HG03095 (cell line): ENCODE measurements at regions not wholly inside any gene's neighbourhood (a gene's known extent, or its start where the extent isn't known, plus 50 kb on each side); places are given as distances from the start of the nearest gene placed in this dataset.
"Not testable (repeated sequence)": the region's sequence is repeated elsewhere in the genome, so short reads cannot be mapped to it uniquely, and the experiment has no call there.

ENCODE experiments used
- ATAC-seq: cut with Tn5 transposase; IDR thresholded peaks from one replicate; pipeline ENCODE4 v1.9.1; 2021; ENCODE audit warnings: moderate library complexity; ENCODE audit not compliant: unreplicated experiment

DNA sequence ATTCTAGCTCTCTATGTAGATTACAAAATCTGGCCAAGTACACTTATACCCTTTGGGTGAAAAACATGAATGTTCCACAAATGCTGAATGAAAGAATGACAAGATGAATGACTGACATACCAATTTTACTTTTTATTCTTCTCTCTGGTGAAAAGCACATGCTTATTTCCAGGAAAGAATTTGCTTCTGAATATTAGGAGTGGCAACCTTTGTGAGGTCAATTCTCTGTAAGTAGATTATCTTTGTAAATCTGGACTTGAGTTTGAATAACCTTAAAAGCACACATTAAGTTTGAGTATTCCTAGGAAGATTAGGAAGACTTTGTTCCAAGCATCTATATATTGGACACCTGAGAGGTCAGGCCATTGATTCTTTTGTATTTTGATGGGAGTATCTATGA, 78.1 kb upstream of the P2RY1 start:
- ATAC-seq = no peak

DNA sequence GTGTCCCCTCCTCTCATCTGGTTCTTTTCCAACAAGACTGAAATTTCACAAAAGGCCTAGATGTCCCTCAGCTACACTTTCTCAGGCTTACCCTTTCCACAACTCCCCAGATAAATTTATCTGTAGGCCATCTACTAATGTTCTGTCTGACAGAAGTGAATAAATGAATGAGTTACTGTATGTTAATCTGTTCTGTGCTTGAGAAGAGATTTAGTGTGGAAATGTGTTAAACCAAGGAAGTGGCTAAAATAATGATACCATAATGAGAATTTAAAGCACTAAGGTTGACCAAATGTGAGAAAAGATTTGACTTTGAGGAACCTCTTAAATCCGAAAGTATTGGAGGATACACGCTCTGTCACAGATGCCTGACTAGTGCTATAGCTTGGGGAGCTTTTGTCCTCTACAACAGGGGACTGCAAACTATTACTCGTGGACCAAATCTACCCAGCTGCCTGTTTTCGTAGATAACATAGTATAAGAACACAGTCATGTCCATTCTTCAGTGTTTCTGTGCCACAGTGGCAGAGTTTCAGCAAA, 74.8 kb upstream of the P2RY1 start:
- peak; percentile 82 for ATAC-seq

DNA sequence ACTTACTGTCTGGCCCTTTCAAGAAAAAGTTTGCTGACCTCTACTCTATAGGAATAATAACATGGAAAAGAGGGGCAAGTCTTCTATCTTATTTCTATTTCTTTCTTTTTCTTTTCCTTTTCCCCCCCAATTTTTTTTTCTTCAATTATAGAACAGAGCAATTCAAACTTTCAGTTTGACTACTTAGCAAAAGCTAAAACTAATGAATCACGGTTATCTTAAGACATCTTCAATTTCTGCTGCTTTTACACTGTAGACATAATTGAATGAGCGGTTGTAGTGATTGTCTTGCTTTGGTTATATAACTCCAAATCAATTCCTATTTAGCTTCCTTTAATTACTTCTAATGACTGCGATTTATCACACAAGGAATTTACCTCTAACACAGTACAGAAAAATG, 74.3 kb upstream of the P2RY1 start:
- ATAC-seq = no peak

DNA sequence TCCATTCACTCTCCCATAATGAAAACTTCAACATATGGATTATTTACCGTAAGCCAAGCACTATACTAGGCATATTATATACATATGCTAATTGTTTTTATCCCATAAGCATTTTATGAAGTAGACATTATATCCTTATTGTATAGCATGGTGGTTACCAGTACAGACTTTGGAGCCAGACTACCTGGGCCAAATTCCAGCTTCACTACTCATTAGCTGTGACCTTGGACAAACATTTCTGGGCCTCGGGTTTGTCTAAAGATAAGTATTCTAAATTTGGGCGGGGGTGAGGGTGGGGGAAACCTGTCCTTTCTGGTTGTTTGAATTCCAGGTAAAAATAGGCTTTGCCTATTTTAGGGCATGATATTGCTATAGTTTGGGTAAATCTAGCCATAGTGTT, 66.5 kb upstream of the P2RY1 start:
- no peak for ATAC-seq

DNA sequence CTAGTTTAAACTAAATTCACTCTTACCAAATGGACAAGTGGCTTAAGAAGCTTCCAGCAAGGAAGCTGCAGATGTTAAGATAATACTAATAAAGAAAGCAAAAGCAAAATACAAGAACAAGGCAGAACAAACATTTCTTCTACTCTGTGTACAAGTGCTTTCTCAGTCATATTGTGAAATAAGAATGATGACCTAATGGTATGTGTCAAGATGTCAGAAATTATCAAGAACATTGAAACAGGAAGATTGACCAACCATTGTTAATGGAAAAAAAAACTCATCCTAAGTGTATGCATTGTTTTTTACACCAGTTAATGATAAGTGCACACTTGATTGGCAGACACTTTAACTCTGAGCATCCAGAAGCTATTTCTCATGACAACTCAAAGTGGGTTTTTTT, 65.4 kb upstream of the P2RY1 start:
- peak; percentile 95 for ATAC-seq

DNA sequence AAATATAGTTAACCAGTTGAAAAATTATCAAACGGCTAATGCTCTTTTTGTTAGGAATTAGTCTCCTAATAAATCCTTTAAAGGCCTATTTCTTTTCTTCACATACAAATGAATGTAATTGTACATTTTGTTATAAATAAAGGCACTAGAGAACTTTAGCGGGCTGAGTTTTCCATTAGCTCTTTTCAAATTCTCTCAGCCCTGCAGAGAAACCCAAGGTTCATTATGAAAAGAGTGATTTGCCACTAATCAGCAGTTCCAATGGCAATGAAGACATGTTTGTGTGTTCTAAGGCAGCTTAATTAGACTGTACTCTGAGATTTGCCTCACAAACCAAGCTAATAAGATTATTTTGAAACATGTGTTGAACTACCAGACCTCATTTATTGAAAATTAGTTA, 64.6 kb upstream of the P2RY1 start:
- no peak for ATAC-seq

DNA sequence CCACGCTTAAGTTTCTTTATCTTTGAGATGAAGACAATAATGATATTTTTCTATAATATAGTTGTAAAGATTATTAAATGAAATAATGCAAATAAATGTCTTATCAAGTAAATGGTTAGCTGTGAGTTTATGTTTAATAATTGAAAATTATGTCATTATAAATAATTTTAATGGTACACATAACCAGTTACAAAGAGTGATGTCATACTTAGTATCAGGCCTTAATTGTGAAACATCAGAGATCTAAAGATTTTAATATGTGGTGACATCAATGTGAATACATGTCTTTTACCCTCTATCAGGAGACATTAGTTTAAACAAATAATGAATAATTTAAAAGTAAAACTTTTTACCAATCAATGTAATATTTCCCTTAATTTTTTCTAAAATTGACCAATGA, 63.8 kb upstream of the P2RY1 start:
- ATAC-seq = no peak

DNA sequence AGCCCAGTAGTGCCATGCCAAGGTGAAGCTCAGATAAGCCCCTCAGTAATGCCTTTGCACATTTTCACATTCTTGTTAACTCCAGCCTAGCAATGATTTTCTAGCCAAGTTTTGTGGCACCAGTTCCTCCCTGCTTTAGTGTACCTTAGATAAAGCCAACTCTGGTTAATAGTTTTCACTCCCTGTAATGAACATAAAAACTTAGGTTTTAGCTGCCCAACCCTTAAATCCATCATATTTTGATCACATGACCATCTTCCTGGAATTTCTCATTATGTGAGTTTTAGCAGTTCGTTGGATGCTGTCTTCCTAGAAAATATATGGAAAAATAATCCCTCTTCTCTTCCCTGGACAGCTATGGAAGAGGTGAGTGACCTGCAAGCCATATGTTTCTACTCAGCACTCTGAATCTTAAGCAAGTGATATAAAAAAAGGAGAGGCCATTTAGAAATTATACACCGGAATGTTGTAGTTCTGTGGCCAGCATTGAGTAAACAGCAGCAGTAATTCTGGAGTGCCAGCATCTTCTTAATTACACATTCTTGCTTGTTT, 62.2 kb upstream of the P2RY1 start:
- ATAC-seq = no peak

DNA sequence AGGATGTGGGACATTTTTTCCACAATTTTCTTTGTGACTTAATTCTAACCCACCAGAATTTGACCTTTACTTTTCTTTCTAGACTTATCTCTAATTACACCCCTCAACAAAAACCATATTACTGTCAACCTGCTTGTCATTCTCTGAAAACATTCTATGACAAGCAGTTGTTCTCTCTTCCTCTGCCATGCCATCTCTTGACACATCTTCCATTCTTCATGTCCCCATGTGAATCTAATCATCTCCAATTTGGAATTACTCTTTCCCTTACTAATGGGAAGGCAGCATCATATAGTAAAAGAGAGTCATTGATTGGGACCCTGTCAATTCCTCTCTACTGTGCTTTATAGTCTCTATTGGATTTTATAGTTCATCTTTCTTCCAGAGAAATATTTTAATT, 61.3 kb upstream of the P2RY1 start:
- no peak for ATAC-seq

DNA sequence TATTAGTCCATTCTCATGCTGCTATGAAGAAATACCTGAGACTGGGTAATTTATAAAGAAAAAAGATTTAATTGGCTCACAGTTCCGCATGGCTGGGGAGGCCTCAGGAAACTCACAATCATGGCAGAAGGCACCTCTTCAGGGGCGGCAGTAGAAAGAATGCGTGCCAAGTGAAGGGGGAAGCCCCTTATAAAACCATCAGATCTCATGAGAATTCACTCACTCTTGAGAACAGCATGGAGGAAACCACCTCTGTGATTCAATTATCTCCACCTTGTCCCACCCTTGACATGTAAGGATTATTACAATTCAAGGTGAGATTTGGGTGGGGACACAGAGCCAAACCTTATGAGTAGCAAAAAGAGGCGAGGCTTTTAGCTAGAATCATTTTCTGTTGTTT, 60.7 kb upstream of the P2RY1 start:
- ATAC-seq = not testable (repeated sequence)

DNA sequence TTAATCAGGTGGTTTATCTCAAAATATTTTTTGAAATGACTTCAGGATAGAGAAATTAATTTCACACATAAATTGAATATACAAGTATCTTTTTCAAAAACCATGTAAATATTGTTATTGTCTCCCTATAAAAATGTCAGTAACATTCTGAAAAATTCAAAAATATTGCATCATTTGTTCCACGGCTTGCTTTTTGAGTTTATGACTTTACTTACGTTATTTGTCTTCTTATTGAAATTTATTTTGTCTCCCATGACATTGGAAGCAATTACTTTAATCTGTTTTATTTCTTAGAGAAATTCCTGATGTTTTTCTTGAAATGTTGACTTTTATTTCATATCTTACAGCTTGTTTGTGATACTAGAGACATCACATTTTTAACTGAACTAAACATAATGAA, 56.9 kb upstream of the P2RY1 start:
- no peak for ATAC-seq

DNA sequence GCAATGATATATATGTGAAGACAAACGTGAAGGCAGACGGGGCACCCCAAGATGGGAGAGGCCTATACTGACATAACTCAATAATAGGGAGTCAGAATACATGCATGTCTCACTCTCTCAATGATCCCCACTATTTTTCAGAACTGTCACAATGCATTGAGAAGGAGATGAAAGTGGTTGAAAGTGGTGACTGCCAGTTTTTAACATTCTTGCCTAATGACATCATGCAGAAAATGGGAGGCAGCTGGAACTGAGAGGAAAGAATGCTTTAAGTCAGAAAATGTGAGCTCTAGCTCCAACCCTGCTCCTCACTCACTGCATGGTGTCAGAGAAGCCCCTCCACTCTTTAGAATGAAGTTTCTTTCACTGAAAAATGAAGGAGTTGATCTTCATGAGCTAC, 55.3 kb upstream of the P2RY1 start:
- no peak for ATAC-seq

DNA sequence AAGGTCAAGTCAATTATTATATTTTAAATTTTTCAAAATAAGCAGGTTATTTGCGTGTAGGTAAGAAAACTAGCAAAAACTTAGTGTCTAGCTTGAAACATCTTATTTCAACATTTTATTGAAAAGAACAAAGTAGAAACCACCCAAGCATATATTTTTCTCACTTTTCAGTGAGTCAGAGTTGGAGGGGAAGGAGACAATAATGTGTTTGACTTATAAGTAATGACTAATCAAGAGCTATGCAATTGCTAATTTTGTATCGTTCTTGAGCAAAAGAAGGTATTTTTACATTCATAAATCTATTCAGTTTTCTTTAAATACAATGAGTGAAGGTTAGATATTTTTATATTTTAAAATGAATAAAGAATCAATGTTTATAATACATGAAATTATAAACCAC, 54.4 kb upstream of the P2RY1 start:
- no peak for ATAC-seq

DNA sequence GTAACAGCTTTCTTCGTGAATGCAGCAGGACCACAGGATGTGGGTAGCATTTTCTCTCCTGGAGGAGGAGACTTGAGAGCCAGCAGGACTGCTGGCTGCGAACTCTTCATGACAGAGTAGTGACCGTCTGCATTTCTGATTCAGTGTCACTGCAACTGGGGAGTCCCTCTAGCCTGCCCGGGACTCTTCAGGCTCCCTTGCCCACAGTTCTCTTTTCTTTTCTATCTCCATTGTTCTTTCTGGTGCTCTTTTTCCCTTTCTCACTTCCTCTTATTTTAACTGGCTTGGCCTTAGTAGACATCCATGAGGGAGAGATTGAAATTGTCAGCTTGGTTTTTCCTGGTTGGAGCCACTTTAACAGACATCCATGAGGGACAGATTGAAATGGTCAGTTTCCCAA, 49.9 kb upstream of the P2RY1 start:
- no peak for ATAC-seq
